NCI-H748 (cell line): ENCODE measurements at regions not wholly inside any gene's neighbourhood (a gene's known extent, or its start where the extent isn't known, plus 50 kb on each side); places are given as distances from the start of the nearest gene placed in this dataset.

ENCODE experiments used
- DNase-seq: peaks from one replicate; lab custom pipeline; 2025; ENCODE audit not compliant: unreplicated experiment; lab: John Stamatoyannopoulos, UW

DNA sequence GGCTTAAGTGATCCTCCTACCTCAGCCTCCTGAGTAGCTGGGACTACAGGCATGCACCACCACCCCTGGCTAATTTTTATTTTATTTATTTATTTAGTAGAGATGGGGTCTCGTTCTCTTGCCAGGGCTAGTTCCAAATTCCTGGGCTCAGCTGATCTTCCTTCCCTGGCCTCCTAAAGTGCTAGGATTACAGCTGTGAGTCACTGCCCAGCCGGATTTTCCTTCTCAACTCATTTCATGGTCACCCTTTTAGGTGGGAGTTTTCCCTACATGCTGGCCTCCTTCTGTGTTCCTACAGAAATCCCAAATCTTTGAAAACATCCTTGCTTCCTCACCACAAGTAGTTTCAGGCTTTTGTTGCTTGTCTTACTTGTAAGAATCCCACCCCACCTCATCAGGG, 102.1 kb upstream of the SIAH1 start:
- DNase-seq: no peak

DNA sequence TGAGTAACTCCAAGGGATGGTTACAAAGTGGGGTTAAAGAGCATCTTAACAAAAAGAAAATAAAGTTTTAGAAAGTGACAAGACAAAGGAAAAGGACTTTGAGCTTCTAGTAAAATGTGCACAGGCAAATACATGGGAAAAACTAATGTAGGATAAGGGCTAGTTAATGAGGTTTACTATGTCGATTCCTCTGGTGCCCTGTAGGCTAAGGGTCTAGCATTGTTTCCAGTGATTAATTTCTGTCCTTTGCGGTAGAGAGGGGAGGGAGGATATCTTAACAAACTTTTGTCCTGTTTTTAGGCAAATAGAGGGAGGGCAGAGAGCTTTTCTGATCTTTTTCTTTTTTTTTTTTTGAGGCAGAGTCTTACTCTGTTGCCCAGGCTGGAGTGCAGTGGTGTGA, 96.6 kb upstream of the SIAH1 start:
- no peak for DNase-seq

DNA sequence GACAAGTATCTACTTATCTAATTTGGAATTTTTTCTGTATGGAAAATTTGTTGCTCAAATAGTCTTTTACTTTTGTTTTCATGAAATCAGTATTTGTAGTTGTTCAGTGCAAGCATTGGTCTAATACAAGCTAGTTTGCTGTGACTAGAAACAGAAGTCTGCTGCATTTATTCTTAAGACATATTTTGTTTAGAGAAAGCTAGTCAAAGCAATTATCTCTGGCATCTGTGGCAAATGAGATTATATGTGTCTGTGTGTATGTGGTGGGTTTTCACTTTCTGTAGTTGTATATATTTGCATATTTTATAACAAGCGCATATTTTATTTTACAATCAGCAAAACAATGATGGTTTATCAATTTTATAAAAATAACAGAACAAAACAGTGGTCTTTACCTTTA, 96.0 kb upstream of the SIAH1 start:
- DNase-seq: no peak

DNA sequence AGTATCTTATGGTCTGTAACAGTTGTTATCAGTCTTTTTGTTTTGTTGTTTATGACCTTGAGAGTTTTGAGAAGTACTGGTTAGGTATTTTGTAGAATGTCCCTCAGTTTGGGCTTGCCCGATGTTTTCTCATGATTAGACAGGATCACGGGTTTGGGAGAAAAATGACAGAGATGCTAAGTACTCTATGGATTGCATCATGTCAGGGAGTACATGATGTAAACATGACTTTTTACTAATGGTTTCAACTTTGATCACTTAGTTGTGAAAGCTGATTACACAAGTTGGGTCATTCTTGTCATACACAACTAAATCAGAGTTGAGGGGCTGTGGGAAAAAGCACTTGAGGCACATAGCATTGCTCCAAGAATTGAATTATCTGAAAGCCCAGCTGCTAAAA, 94.7 kb upstream of the SIAH1 start:
- no peak for DNase-seq

DNA sequence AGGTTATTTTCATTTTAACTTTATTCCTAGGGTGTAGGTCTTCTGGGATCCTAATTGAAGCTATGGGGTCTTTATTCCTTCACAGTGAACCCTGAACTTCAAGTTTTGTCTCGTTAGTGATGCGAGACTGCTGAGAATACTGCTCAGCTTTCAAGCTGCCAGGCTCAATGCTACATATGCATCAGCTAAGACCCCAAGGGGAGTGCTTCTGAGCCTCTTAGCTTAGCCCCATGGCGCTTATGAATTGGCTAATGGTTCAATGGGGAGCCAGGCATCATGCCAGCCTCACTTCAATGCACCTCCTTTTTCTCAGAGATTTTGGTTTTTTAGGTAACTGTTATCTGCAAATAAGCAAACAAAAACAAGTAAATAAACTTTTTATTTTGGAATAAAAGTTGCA, 94.1 kb upstream of the SIAH1 start:
- no peak for DNase-seq

DNA sequence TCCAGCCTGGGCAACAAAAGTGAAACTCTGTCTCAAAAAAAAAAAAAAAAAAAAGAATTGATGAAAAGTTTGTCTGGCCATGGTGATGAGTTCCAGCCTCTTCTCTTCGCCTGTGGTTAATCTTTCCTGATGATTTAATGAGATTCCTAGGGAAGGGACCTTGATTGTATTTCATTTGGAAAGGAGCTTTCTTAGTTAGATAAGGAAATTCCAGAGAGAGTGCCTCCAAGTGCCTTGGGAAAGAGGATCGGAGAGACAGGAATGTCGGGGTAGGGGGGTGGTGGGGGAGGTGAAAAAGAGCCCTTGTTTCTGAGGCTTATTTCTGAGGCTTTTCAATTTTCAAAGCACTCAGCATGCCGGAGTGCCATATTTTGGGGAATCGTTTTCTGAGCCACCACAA, 93.2 kb upstream of the SIAH1 start:
- no peak for DNase-seq

DNA sequence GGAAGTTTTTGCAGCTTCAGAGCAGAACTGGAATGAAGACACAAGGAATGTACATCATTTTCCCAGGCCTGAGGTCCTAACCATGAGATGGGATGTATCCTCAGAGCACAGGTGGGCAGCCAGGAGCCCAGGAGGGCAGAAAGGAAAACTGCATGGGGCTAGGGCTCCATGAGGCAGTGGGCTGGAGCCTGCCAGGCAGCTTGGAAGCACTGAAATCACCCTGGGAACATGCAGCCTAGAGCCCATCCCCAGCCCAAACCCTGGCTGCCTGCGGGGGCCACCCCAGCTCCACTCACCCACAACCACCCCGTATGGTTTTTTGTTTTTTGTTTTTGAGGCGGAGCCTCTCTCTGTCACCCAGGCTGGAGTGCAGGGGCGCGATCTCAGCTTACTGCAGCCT, 86.2 kb upstream of the SIAH1 start:
- DNase-seq: no peak

DNA sequence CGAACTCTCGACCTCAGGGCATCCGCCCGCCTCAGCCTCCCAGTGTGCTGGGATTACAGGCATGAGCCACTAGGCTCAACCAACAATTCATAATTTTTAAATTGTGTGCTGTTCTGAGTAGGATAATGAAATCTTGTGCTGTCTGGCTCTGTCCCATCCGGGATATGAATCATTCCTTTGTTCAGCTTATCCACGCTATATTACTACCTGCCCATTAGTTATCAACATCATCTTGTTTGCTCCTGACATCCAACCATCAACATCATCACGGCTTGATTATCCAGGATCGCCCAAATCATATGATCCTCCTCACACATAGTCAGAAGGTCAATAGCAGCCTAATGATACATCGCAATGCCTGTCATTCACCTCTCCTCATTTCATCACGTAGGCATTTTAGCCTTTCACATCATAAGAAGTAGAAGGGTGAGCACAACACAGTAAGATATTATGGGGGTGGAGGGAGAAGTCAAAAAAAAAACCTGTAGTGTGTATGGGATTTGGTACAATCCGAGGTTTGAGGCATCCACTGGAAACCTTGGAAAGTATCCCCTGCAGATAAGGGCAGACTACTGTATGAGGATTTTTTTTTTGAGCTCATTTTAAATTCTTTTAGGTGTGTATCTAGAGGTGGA, 77.0 kb upstream of the SIAH1 start:
- DNase-seq: no peak

DNA sequence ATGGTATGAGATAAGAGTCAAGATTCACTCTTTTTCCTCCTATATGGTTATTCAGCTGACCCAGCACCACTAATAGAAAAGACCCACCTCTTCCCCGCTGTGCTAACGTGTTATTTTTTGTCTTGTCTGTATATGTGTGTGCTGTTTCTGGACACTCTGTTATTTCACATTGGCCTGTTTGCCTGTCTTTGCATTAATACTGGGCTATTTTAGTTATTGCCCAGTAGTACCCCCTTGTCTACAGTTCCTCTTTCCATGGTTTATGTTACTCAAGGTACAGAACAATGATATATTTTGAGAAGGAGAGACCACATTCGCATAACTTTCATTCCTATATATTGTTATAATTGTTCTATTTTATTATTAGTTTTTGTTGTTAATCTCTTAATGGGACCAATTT, 74.0 kb upstream of the SIAH1 start:
- DNase-seq: no peak

DNA sequence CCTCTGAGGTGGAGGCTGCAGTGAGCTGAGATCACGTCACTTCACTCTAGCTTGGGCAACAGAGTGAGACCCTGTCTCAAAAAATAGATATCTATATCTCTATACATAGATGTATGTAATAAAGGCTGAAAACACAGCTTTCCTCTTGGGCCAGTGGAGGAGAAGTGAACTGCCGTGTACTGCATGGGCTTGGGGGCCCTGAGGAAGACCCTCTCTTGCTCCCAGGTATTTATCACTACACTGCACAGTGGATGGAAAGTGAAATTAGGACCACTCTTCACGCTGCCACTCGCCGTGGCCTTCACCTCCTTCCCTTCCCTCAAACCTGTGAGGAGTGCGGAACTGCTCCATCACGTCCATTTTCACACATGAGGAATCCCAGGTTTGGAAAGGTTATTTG, 68.8 kb upstream of the SIAH1 start:
- no peak for DNase-seq

DNA sequence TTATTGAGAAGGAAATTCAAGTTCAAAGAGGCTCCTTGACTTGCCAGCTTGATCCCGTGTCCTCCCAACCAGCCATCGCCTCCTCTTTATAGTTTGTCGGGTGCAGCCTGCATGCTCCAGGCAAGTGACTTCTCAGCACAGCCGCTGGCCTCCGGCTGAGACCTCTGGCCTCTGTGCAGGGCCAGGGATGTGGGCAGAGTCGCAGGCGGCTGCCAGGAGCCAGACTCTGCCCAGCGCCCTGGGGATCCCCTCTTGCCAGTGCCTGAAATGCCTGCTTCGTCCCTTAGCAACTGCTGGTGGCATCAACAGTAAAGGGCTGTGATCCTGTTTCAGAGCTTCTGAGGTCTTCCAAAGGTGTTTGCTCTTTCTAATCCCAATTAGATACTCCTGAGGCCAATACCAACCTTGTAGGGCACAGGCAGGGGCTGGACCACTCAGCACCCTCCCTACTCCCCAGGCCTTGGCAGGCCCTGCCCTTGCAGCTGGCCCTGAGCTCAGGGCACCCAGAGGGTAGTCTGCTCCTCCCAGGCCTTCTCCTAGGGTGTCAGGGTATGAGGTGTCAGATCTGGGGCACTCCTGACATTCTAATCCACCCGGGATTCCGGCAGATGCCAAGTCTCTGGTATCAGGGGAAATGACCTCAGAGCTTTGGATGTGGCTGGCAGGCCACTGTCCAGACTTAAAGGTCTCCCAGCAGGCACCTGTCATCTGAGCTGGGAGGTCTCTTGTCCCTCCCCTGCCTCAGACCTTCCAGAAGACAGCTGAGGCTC, 68.0 kb upstream of the SIAH1 start:
- no peak for DNase-seq

DNA sequence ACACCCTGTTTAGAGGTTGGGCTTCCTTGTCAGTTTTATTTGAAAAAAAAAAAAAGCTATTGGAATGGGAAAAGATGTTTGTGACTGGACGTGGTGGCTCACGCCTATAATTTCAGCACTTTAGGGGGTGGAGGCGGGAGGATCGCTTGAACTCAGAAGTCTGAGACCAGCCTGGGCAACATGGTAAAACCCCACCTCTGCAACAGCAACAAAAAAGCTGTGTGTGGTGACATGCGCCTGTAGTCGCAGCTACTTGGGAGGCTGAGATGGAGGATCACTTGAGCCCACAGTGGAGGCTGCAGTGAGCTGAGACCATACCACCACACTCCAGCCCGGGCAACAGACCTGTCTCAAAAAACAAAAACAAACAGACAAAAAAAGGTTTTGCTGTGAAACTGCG, 66.1 kb upstream of the SIAH1 start:
- no peak for DNase-seq

DNA sequence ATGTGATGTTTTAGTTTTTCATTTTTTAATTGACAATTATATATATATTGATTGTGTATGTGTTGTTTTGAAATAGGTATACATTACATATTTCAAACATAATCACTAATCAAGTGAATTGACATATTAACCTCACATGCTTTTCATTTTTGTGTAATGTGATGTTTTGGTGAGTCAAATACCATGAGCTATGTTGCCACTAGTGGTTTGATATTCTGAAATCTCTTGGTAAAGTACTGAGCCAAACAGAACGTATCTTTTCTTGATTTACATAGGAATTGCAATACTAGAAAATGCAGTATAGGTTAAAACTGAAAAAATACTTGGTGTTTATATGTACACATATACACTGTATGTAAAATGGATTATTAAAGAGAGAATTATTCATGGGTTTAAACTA, 65.2 kb upstream of the SIAH1 start:
- no peak for DNase-seq

DNA sequence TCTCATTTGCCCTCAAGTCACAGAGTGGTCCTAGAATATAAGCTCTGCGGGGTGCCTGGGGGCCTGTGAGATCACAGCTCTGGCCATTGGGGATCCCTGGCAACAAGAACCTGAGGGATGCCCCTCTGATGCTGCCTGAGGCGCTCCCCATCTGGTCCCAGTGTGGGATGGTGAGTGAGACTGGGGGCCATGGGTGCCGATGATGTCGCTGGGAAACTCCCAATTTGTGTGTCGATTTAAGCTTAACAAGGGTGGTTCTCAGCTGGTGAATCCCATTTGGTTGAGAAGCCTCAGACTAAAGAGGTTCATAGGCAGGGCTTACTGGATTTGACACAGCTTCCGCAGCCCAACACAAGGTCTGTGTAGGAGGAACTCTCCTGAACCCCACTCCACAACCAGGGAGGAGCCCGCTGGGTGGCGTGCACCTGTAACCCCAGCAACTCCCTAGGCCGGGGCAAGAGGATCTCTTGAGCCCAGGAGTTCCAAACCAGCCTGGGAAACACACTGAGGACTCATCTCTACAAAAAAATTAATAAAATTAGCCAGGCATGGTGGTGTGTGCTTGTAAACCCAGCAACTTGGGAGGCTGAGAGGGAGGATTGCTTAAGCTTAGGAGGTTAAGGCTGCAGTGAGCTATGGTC, 63.7 kb upstream of the SIAH1 start:
- DNase-seq: no peak

DNA sequence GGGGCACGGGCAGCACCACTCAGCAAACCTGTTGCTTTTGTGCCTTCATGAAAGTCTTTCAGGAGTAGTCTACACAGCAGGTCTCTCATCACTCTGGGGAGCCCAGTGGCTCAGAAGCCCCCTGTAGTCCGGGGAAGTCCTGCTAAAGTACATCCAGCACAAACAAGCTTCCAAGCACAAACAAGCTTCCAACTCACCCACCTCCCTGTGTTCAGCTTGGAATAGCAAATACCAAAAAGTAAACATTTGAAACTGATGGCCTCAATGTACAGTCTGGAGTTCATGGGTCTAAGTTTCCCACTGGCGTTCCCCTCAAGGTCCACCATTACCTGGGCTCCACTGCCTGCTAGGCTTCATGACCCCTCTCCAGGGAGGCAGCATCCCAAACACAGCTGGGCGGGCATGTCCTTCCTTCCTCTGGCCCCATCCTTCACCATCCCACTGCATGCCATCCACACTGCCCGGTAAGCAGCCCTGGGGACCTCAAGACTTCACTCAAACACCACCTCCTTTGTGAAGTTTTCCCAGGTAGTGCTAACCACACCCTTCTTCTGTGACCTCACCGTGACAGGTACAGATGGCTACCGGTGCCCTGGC, 62.8 kb upstream of the SIAH1 start:
- DNase-seq: no peak

DNA sequence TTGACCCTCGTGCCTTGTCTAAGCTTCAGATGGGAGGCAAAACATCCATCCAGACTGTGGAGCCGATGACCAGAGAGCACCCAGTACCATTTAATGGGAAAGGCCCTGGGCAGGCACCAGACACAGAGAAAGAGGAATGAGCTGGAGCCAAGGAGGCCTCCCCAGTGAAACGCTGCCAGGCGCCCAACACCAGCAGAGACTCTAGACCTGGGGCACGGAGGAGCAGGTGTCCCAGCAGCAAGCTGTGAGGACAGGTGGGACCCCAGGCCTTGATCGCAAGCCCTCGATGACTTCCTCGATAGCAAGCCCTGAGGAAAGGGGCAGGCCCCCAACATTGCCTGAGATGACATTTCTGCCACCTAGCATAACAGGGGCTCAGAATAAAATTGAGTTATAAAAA, 62.2 kb upstream of the SIAH1 start:
- no peak for DNase-seq

DNA sequence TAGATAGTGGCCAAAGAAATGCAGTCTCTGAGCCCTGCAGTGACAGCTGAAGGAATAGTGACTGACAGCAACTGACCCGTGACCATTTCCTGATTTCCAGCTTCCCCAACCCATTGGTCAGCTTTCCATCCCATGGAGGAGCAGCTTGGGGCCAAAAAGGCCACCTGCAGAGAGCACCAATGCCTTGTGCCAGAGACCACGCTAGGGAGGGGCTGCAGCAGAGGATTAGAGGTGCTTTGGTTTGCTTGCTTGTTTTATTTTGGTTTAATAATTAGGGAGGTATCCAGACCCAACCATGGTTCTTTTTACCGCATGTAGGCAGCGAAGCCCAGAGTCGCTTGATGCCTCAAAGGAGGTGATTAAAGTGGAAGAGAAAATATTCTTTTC, 61.3 kb upstream of the SIAH1 start:
- DNase-seq: no peak

DNA sequence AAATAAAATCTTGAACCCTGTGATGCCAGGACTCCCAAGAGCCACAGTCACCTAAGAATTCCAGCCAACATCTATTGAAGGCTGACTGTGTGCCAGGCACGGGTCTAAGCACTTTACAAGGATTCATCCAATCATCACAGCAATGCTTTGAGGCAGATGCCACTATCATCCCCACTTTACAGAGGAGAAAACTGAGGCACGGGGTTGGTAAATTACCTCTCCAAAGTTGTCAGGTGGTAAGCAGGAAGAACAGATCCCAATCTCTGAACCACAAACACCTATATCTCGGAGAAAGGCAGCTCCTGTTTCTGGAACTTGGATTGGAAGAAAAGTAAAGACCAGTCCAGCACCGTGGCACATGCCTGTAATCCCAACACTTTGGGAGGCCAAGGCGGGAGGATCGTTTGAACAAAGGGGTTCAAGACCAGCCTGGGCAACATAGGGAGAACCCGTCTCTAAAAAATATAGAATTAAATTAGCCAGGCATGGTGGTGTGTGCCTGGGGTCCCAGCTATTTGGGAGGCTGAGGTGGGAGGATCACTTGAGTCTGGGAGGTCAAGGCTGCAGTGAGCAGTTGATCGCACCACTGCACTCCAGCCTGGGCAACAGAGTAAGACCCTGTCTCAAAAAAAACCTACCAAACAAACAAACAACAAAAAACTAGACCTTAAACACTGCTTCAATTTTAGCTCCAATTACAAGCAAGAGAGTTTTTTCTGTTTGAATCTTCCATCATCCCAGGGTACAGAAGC, 60.7 kb upstream of the SIAH1 start:
- no peak for DNase-seq

DNA sequence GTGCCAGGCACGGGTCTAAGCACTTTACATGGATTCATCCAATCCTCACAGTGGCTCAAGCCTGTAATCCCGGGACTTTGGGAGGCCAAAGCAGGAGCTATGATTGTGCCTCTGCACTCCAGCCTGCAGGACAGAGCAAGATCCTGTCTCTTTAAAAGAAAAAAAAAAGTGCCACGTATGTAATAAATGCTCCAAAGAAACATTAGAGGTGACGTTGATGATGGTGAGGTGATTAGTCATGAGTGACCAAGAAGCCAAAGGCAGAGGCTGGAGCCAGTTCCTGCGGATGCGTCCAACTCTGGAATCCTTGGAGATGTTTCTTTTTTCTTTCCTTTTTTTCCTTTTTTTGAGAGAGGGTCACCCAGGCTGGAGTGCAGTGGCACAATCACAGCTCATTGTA, 59.4 kb upstream of the SIAH1 start:
- no peak for DNase-seq

DNA sequence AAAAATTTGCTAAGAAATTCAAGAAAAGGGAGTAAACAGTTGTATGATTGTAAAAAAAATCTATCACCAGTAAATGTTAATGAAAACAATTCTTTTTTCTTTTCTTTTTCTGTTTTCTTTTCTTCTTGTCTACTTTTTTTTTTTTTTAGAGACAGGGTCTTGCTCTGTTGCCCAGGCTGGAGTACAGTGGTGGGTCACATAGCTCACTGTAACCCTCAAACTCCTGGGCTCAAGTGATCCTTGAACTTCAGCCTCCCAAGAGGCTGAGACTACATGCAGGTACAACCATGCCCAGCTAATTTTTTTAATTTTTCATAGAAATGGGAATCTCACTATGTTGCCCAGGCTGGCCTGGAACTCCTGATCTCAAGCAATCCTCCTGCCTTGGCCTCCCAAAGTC, 57.2 kb upstream of the SIAH1 start:
- DNase-seq: no peak

DNA sequence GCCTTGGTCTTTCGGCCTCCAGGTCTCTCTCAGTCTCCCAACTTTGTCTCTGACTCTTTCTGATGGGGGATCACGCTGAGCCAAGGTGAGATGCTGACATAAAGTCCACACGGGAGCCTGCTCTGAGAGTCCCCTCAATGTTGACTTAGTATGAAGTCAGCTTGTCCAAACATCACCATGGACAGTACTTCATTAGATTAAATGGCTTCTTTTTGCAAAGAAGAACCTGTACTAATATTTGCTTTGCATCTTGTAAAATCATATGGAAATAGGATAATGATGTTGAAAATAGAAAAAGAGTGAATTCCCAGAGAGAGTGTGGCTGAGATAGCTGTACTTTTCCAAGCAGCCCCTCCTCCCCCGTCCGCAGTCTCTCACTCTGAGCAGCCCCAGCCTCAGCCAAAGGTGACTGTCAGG, 56.7 kb upstream of the SIAH1 start:
- peak; percentile 76 for DNase-seq

DNA sequence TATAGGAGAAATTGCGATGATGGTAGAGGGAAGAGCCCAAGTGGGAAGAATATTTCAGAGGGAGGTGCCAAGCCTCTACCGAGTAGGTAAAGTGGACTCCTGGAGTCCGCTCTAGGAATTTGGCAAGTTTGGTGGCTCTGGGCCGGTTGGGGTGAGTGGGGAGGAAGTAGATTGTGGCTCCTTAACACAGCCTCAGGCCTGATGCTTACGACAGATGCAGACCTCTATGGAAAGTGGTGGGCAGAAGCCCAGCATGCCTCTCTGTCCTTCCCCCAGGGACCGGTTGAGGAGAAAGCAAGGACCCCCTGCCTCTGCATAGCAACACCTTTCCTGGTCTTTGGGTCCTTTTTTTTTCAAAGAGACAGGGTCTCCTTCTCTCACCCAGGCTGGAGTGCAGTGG, 55.9 kb upstream of the SIAH1 start:
- no peak for DNase-seq
